ENCODE measurements at regions not wholly inside any gene's neighbourhood (a gene's known extent, or its start where the extent isn't known, plus 50 kb on each side); places are given as distances from the start of the nearest gene placed in this dataset.

DNA sequence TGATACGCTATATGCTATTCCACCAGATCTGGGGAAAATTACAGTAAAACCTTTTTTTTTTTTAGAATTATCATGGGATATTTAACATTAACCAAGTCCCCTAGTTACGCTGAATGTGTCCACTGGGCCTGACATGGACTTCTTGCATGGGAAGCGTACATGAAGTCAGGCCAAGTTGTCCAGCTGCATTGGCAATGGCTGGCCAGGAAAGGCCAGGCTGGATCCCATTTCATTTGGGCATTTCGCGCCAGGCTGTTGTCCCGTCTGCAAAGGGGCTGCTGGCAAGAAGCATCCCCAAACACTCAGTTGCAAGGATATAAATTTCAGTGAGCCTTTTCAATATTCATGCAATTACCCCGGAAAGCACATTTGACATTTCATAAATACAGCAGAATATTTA, 933.3 kb downstream of the GRID1 start:
- no peak for TF ChIP-seq ZZZ3 (IDR thresholded peaks at IDR 0.05)
- no peak for TF ChIP-seq ZNF239 (CRISPR knock-in tag; IDR thresholded peaks at IDR 0.05)
- TF ChIP-seq, protein P1, sequence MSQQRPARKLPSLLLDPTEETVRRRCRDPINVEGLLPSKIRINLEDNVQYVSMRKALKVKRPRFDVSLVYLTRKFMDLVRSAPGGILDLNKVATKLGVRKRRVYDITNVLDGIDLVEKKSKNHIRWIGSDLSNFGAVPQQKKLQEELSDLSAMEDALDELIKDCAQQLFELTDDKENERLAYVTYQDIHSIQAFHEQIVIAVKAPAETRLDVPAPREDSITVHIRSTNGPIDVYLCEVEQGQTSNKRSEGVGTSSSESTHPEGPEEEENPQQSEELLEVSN (IDR thresholded peaks at IDR 0.05; ENCODE audit: borderline replicate concordance in 1 of 2, extremely low read depth in 1 of 2, insufficient read depth in 1 of 2, insufficient read length in 1 of 2, low read depth in 1 of 2, low read length in 1 of 2, poor library complexity in 1 of 2, severe bottlenecking in 1 of 2) = no peak
- TF ChIP-seq, protein P2, sequence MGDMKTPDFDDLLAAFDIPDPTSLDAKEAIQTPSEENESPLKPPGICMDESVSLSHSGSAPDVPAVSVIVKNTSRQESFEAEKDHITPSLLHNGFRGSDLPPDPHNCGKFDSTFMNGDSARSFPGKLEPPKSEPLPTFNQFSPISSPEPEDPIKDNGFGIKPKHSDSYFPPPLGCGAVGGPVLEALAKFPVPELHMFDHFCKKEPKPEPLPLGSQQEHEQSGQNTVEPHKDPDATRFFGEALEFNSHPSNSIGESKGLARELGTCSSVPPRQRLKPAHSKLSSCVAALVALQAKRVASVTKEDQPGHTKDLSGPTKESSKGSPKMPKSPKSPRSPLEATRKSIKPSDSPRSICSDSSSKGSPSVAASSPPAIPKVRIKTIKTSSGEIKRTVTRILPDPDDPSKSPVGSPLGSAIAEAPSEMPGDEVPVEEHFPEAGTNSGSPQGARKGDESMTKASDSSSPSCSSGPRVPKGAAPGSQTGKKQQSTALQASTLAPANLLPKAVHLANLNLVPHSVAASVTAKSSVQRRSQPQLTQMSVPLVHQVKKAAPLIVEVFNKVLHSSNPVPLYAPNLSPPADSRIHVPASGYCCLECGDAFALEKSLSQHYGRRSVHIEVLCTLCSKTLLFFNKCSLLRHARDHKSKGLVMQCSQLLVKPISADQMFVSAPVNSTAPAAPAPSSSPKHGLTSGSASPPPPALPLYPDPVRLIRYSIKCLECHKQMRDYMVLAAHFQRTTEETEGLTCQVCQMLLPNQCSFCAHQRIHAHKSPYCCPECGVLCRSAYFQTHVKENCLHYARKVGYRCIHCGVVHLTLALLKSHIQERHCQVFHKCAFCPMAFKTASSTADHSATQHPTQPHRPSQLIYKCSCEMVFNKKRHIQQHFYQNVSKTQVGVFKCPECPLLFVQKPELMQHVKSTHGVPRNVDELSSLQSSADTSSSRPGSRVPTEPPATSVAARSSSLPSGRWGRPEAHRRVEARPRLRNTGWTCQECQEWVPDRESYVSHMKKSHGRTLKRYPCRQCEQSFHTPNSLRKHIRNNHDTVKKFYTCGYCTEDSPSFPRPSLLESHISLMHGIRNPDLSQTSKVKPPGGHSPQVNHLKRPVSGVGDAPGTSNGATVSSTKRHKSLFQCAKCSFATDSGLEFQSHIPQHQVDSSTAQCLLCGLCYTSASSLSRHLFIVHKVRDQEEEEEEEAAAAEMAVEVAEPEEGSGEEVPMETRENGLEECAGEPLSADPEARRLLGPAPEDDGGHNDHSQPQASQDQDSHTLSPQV (IDR thresholded peaks at IDR 0.05) = no peak
- no peak for TF ChIP-seq HDGF (IDR thresholded peaks at IDR 0.05)
- no peak for TF ChIP-seq NFATC3 (IDR thresholded peaks at IDR 0.05)
- TF ChIP-seq EZH2 (IDR thresholded peaks at IDR 0.05; ENCODE audit: borderline replicate concordance, low read depth, low read length) = no peak
- no peak for TF ChIP-seq POLR2A (conservative IDR thresholded peaks at IDR 0.05)
- TF ChIP-seq, protein P3, sequence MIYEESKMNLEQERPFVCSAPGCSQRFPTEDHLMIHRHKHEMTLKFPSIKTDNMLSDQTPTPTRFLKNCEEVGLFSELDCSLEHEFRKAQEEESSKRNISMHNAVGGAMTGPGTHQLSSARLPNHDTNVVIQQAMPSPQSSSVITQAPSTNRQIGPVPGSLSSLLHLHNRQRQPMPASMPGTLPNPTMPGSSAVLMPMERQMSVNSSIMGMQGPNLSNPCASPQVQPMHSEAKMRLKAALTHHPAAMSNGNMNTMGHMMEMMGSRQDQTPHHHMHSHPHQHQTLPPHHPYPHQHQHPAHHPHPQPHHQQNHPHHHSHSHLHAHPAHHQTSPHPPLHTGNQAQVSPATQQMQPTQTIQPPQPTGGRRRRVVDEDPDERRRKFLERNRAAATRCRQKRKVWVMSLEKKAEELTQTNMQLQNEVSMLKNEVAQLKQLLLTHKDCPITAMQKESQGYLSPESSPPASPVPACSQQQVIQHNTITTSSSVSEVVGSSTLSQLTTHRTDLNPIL (CRISPR knock-in tag; IDR thresholded peaks at IDR 0.05) = no peak

Measured in K562 (cell line).